ENCODE measurements at regions not wholly inside any gene's neighbourhood (a gene's known extent, or its start where the extent isn't known, plus 50 kb on each side); places are given as distances from the start of the nearest gene placed in this dataset.

- POLR2A ChIA-PET, result interaction anchor here (0.6 kb wide), 1 partner anchor 361 kb away, joined by 3 read pairs; no protein-coding TSS in a partner anchor
These were observed 232.8 kb downstream of the GALR1 start for GRCh38 chr18:77482190-77483085.

GRCh38 chr18:77486985-77487384 lies 237.3 kb downstream of the GALR1 start:
- intact Hi-C loops (cut with micrococcal nuclease; ENCODE audit: unreplicated experiment), result no loop called here
- TF ChIP-seq CTCF (conservative IDR thresholded peaks at IDR 0.05; ENCODE audit: low read length) (no peak), EZH2phosphoT487 (IDR thresholded peaks at IDR 0.05; ENCODE audit: borderline replicate concordance, low read depth, low read length) (no peak)
- no TSS peak for BruUV-seq (replicated peaks)
- Histone ChIP-seq H3K9me3 (ENCODE audit: low read length) (no peaks in the 10 kb centered on the region), H3K4me1 (ENCODE audit: insufficient read depth, low read length, poor library complexity, severe bottlenecking) (no peaks in the 10 kb centered on the region), H2AFZ (ENCODE audit: low read length) (no peak overlapping the region), H3K4me2 (ENCODE audit: low read length) (no peak overlapping the region), H3K9me2 (ENCODE audit: insufficient read depth, low read length) (no peaks in the 10 kb centered on the region), H3K36me3 (ENCODE audit: insufficient read depth, low read length) (no peaks in the 10 kb centered on the region), H3K4me3 (ENCODE audit: low read depth, low read length, poor library complexity, severe bottlenecking) (no peak overlapping the region), H3K27ac (ENCODE audit: low read depth, low read length, poor library complexity, severe bottlenecking) (no peak overlapping the region), H3K79me2 (ENCODE audit: insufficient read depth, low read depth, low read length) (no peaks in the 10 kb centered on the region), H4K20me1 (ENCODE audit: insufficient read depth, low read length) (no peaks in the 10 kb centered on the region)
- CTCF ChIA-PET (ENCODE audit: unreplicated experiment), result no interaction called here
- POLR2A ChIA-PET, result interaction anchor here (0.5 kb wide), 1 partner anchor 154 kb away, joined by 3 read pairs; no protein-coding TSS in a partner anchor
- DNase-seq (ENCODE audit: low spot score), result no peak

More at GRCh38 chr18:77482190-77483085, 232.8 kb downstream of the GALR1 start:
- Histone ChIP-seq H3K79me2 (ENCODE audit: insufficient read depth, low read depth, low read length) (no peaks in the 10 kb centered on the region), H3K4me1 (ENCODE audit: insufficient read depth, low read length, poor library complexity, severe bottlenecking) (no peaks in the 10 kb centered on the region), H3K27ac (ENCODE audit: low read depth, low read length, poor library complexity, severe bottlenecking) (no peak overlapping the region), H3K4me3 (ENCODE audit: low read depth, low read length, poor library complexity, severe bottlenecking) (no peak overlapping the region), H3K4me2 (ENCODE audit: low read length) (no peak overlapping the region), H2AFZ (ENCODE audit: low read length) (no peak overlapping the region), H3K9me3 (ENCODE audit: low read length) (no peaks in the 10 kb centered on the region), H4K20me1 (ENCODE audit: insufficient read depth, low read length) (no peaks in the 10 kb centered on the region), H3K9me2 (ENCODE audit: insufficient read depth, low read length) (no peaks in the 10 kb centered on the region), H3K36me3 (ENCODE audit: insufficient read depth, low read length) (no peaks in the 10 kb centered on the region)
- no peak for DNase-seq (ENCODE audit: low spot score)
- CTCF ChIA-PET (ENCODE audit: unreplicated experiment), result no interaction called here
- TF ChIP-seq EZH2phosphoT487 (IDR thresholded peaks at IDR 0.05; ENCODE audit: borderline replicate concordance, low read depth, low read length), result no peak
- TF ChIP-seq CTCF (conservative IDR thresholded peaks at IDR 0.05; ENCODE audit: low read length), result no peak
- no TSS peak for BruUV-seq (replicated peaks)
- intact Hi-C loops (cut with micrococcal nuclease; ENCODE audit: unreplicated experiment), result no loop called here
